HG02763 (cell line): ENCODE measurements at regions not wholly inside any gene's neighbourhood (a gene's known extent, or its start where the extent isn't known, plus 50 kb on each side); places are given as distances from the start of the nearest gene placed in this dataset.
"Not testable (repeated sequence)": the region's sequence is repeated elsewhere in the genome, so short reads cannot be mapped to it uniquely, and the experiment has no call there.

ENCODE experiments used
- ATAC-seq: cut with Tn5 transposase; IDR thresholded peaks from one replicate; pipeline ENCODE4 v1.9.1; 2021; ENCODE audit warnings: mild to moderate bottlenecking, moderate library complexity; ENCODE audit not compliant: unreplicated experiment

DNA sequence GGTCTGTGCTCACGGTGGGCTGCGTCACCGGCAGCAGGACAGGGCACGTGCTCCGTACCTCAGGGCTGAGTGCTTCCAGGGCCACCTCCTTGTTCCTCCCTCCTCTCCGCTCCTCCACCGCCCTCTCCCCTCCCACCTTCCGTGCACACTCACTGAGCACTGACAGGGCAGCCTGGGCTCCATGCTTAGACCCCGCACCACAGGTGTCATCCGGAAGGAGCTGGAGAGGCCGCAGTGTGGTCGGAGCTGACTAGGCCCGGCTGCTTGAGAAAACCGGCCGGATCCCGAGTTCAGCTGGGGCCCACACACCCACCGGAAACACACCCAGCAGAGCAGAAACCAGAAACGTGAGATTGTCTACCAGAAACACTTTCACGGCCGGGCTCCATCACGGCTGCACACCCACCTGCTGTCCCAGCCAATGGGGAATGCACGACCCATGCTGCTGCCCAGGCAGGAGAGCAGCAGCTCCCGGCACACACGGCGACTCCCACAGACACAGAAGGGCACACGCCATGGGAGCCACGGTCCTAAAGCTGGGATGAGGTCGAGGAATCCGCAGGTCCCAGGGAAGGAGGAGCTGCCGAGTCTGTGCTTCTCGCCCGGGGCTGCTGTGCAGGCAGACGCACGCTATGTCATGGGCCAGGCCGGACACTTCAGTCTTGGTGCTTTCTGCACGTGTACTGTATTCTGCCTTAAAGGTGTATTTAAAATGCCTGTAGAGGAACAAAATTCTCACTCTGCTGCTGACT, 55.0 kb upstream of the ZNF469 start:
- no peak for ATAC-seq

DNA sequence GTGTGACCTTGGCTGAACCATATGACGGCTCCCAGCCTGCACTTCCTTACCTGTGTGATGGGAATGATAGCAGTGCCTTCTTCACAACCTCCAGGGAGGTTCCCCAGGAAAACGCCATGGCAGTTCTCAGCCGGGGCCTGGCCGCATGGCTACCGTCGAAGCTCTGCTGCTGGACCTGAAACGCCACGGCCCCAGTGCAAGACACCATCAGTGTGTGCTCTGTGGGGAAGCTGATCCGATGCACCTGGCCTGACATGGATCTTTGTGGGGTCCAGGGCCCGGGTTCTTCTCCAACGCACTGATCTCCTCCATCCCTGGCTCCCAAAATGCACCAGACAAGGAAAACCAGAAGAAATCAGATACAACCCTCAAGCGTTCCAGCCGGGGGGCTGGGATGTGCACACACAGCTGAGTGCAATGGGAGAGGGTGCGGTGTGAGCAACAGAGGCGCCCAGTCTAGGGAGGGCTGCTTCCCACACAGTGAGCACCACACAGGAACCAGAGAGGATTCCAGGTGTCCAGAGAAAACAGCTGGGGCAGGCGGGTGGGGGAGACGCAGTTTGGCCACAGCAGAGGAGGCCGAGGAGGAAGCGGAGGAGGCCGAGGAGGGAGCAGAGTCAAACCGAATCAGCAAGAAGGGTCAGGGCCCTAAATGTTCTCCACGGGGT, 54.3 kb upstream of the ZNF469 start:
- no peak for ATAC-seq

- ATAC-seq = no peak
These were observed 52.7 kb upstream of the ZNF469 start for GRCh38 chr16:88329726-88330700.

- no peak for ATAC-seq
These were observed 51.5 kb upstream of the ZNF469 start for GRCh38 chr16:88330971-88331890.

DNA sequence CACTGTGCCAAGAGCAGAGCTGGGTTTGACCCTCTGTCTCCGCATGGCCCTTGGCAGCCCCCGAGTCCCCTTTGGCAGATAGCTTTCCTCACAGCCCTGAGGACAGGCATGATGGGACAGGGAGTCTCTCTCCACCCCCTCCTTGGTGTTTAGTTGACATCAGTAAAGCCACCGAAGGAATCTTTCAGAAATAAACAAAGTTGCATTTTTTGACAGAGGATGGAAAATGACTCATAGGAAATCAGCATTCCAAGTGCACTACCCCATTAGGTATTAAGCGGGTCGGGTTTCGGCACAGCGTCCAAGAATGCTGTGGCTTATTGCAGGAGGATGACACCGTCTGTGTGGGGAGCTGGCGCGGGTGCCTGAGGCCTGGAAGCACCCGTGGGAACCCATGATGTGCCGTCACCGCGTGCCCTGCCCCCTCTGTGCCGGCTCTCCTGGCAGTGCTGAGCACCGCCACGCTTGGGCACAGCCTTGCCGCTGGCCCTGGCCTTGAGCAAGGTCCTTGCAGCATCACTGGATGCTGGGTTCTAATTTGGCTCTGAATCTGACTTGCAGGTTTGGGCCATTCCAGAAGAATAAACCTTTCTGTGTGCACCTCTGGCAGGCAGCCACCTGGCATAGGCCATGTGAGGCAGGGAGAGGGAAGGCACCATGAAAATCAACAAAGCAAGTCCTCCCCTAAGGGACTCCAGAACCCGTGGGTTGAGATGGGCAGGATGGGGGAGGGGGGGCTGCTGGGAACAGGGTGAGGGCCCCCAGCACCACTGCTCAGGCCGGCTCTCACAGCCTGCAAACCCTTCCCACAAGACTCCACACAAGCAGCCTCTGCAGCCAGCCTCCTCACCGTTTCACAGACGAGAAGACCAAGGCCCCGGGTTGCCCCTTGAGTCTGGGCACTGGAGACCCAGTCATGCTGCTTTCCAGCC, 50.5 kb upstream of the ZNF469 start:
- no peak for ATAC-seq

DNA sequence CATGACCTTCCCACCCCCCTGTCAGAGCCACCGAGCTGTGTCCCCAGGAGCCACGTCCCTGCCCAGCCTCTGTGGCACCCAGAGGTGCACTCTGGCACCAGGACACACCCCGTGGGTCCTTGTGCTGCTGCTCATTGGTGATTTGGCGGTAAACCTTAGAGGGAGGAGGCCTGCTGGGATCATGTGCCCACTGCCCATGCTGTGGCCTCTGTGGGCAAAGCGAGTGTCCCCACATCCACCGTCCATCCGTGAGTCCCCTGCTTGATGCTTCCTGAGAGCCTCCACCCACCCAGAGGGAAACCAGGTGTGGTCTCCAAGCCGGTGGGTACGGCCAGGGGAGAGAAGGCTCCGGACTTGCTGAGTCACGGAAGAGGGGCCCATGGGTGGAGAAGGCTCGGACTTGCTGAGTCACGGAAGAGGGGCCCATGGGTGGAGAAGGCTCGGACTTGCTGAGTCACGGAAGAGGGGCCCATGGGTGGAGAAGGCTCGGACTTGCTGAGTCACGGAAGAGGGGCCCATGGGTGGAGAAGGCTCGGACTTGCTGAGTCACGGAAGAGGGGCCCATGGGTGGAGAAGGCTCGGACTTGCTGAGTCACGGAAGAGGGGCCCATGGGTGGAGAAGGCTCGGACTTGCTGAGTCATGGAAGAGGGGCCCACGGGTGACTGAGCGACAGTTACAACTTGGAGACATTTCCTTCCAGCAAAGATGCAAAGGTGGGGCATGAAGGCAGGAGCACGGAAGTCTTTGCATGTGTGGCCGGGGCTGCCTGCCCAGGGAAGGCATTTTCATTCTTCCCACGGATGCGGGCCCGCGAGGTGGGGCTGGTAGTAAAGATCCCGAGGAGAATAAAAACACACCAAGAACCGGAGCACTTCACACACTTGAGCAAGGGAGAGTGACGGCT, 49.6 kb upstream of the ZNF469 start:
- ATAC-seq = not testable (repeated sequence)
